Hepatocyte (in vitro differentiated cells): ENCODE measurements at regions not wholly inside any gene's neighbourhood (a gene's known extent, or its start where the extent isn't known, plus 50 kb on each side); places are given as distances from the start of the nearest gene placed in this dataset.

Experiments used
- DNase-seq: peaks from one replicate; pipeline ENCODE4 v3.0.0-alpha.2; 2016; ENCODE audit warnings: low spot score
- H2AFZ ChIP-seq: fragments of 200-600 bp; sonication (generic); 2 replicates; pipeline ENCODE4 v1.6.0; 2016; ENCODE audit warnings: antibody characterized with exemption, mild to moderate bottlenecking
- H3K27ac ChIP-seq: fragments of 200-600 bp; sonication (generic); 2 replicates; pipeline ENCODE4 v1.5.1; 2016; ENCODE audit warnings: mild to moderate bottlenecking
- H3K27me3 ChIP-seq: fragments of 200-600 bp; sonication (generic); 2 replicates; pipeline ENCODE4 v1.6.1; 2016
- H3K36me3 ChIP-seq: fragments of 200-600 bp; sonication (generic); replicated peaks from 2 replicates; pipeline ENCODE4 v1.5.1; 2016; ENCODE audit warnings: low read depth; ENCODE audit not compliant: insufficient read depth
- H3K4me1 ChIP-seq: fragments of 200-600 bp; sonication (generic); 2 replicates; pipeline ENCODE4 v1.5.1; 2016; ENCODE audit warnings: mild to moderate bottlenecking, moderate library complexity; ENCODE audit not compliant: insufficient read depth
- H3K4me2 ChIP-seq: fragments of 200-600 bp; sonication (generic); 2 replicates; pipeline ENCODE4 v1.6.0; 2016
- H3K4me3 ChIP-seq: fragments of 200-600 bp; sonication (generic); 2 replicates; pipeline ENCODE4 v1.5.1; 2016; ENCODE audit warnings: mild to moderate bottlenecking
- H3K79me2 ChIP-seq: fragments of 200-600 bp; sonication (generic); 2 replicates; pipeline ENCODE4 v1.6.0; 2017; ENCODE audit warnings: mild to moderate bottlenecking
- H3K9me2 ChIP-seq: fragments of 200-600 bp; sonication (generic); replicated peaks from 2 replicates; pipeline ENCODE4 v1.6.0; 2017; ENCODE audit warnings: mild to moderate bottlenecking; ENCODE audit not compliant: insufficient read depth
- H3K9me3 ChIP-seq: fragments of 200-600 bp; sonication (generic); 2 replicates; pipeline ENCODE4 v1.5.1; 2016; ENCODE audit warnings: low read depth, mild to moderate bottlenecking
- H4K20me1 ChIP-seq: fragments of 200-600 bp; sonication (generic); 2 replicates; pipeline ENCODE4 v1.6.0; 2016; ENCODE audit warnings: mild to moderate bottlenecking; ENCODE audit not compliant: insufficient read depth, poor library complexity, severe bottlenecking
- EZH2 ChIP-seq: fragments of 200-600 bp; sonication (generic); IDR thresholded peaks from 2 replicates; pipeline ENCODE4 v1.6.1; 2016; ENCODE audit warnings: antibody characterized with exemption, mild to moderate bottlenecking, borderline replicate concordance
- EZH2phosphoT487 ChIP-seq: fragments of 200-600 bp; sonication (generic); IDR thresholded peaks from one replicate; pipeline ENCODE4 v1.6.1; 2018; ENCODE audit warnings: antibody characterized with exemption, mild to moderate bottlenecking, low read depth, moderate library complexity; ENCODE audit not compliant: unreplicated experiment, severe bottlenecking
- WGBS: methylation state at CpG from one replicate; pipeline ENCODE4 v1.1.6; 2016; ENCODE audit warnings: low lambda C conversion rate; ENCODE audit errors: missing lambda C conversion rate; 5-methylcytosine and 5-hydroxymethylcytosine counted together
- TF ChIP-seq, protein P1 (sequence below): fragments of 200-600 bp; sonication (generic); IDR thresholded peaks from 2 replicates; pipeline ENCODE4 v1.5.1; 2016; ENCODE audit warnings: antibody characterized with exemption, mild to moderate bottlenecking; ENCODE audit not compliant: poor library complexity

DNA sequence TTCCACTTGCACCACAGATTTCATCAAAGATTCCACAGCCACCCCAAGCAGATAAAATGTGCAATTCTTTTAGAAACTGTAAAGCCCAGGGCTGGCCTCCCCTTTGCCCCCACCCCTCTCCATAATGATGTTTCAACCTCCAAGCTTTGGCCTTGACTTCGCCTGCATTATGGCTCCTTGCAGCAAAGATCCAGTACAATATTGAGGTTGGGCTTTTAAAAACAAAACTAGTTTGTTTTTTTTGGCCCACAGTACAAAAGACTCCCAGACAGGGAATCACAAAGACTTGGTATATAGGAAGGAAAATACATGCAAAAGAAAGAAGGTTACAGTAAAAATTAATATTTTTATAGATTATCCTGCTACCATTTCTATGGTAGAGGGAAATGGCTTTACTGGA, 356.5 kb upstream of the PTBP2 start:
- H3K9me2 ChIP-seq = no peaks in the 10 kb centered on the region
- H3K4me3 ChIP-seq = no peak overlapping the region
- no peak overlapping the region for H3K4me2 ChIP-seq
- H3K27ac ChIP-seq = no peak overlapping the region
- no peaks in the 10 kb centered on the region for H3K4me1 ChIP-seq
- no peaks in the 10 kb centered on the region for H3K79me2 ChIP-seq
- no peak for DNase-seq
- TF ChIP-seq EZH2 = no peak
- no peak for TF ChIP-seq EZH2phosphoT487
- TF ChIP-seq, protein P1, sequence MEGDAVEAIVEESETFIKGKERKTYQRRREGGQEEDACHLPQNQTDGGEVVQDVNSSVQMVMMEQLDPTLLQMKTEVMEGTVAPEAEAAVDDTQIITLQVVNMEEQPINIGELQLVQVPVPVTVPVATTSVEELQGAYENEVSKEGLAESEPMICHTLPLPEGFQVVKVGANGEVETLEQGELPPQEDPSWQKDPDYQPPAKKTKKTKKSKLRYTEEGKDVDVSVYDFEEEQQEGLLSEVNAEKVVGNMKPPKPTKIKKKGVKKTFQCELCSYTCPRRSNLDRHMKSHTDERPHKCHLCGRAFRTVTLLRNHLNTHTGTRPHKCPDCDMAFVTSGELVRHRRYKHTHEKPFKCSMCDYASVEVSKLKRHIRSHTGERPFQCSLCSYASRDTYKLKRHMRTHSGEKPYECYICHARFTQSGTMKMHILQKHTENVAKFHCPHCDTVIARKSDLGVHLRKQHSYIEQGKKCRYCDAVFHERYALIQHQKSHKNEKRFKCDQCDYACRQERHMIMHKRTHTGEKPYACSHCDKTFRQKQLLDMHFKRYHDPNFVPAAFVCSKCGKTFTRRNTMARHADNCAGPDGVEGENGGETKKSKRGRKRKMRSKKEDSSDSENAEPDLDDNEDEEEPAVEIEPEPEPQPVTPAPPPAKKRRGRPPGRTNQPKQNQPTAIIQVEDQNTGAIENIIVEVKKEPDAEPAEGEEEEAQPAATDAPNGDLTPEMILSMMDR = no peak
- no peak overlapping the region for H2AFZ ChIP-seq
- no peaks in the 10 kb centered on the region for H3K27me3 ChIP-seq
- H3K9me3 ChIP-seq = no peaks in the 10 kb centered on the region
- no peaks in the 10 kb centered on the region for H4K20me1 ChIP-seq
- H3K36me3 ChIP-seq = no peaks in the 10 kb centered on the region
- 84% methylated on average over 1 of the region's 1 CpG for WGBS

DNA sequence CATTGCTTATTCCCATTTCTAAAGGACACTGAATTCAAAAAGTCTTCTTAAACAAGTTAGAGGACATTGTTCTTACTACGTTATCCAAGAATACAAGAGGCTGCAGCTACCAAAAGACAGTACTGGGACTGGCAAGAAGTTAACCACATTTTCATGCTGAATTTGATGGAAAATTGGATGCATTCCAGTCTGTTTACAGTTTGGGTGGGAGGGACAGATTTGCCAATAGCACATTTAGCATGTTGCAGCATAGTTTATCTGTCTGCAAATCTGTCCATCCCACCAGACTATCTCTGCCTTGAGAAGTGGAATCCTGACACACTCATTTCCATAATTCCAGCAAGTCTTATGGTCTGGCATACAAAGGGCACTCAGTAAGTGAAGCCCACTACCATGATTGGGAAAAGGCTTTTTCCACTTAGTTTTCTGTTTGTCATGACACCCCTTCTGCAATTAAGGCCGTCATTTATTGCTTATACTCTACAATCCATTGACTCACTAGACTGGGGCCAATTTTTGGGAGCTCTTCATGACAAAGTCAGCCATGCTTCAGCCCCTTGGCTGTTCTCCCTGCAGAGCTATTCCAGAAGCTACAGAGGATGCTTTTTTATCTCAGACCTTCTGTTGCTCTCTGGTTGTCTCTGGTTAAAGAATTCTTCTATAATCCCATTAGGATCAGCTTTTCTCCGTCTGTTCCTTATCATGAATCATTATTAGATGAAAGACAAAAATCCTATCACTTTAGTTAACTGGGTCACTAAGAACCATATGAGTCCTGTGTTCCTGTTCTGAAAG, 355.8 kb upstream of the PTBP2 start:
- H3K4me3 ChIP-seq = no peak overlapping the region
- WGBS = 61% methylated on average over 3 of the region's 3 CpGs
- DNase-seq = no peak
- TF ChIP-seq, protein P1 = no peak
- TF ChIP-seq EZH2 (no peak), EZH2phosphoT487 (no peak)
- H3K4me1 ChIP-seq = no peaks in the 10 kb centered on the region
- no peaks in the 10 kb centered on the region for H3K79me2 ChIP-seq
- no peaks in the 10 kb centered on the region for H3K36me3 ChIP-seq
- H4K20me1 ChIP-seq = no peaks in the 10 kb centered on the region
- H3K9me2 ChIP-seq = no peaks in the 10 kb centered on the region
- H3K9me3 ChIP-seq = no peaks in the 10 kb centered on the region
- H3K27me3 ChIP-seq = no peaks in the 10 kb centered on the region
- no peak overlapping the region for H3K27ac ChIP-seq
- no peak overlapping the region for H2AFZ ChIP-seq
- H3K4me2 ChIP-seq = no peak overlapping the region

GRCh38 chr1:96366516-96366915, 355.1 kb upstream of the PTBP2 start:
- no peaks in the 10 kb centered on the region for H3K4me1 ChIP-seq
- no peaks in the 10 kb centered on the region for H3K79me2 ChIP-seq
- H3K9me3 ChIP-seq = no peaks in the 10 kb centered on the region
- H2AFZ ChIP-seq = no peak overlapping the region
- no peak overlapping the region for H3K4me3 ChIP-seq
- H3K9me2 ChIP-seq = no peaks in the 10 kb centered on the region
- no peak for DNase-seq
- no peaks in the 10 kb centered on the region for H3K27me3 ChIP-seq
- H3K36me3 ChIP-seq = no peaks in the 10 kb centered on the region
- H3K4me2 ChIP-seq = no peak overlapping the region
- 89% methylated on average over 2 of the region's 2 CpGs for WGBS
- H3K27ac ChIP-seq = no peak overlapping the region
- TF ChIP-seq, protein P1 = no peak
- TF ChIP-seq EZH2phosphoT487 (no peak), EZH2 (no peak)
- no peaks in the 10 kb centered on the region for H4K20me1 ChIP-seq

- no peak overlapping the region for H2AFZ ChIP-seq
- TF ChIP-seq EZH2 = no peak
- TF ChIP-seq EZH2phosphoT487 = no peak
- TF ChIP-seq, protein P1 = no peak
- H3K4me1 ChIP-seq = no peaks in the 10 kb centered on the region
- H3K27me3 ChIP-seq = no peaks in the 10 kb centered on the region
- H3K4me2 ChIP-seq = no peak overlapping the region
- H3K9me2 ChIP-seq = no peaks in the 10 kb centered on the region
- no peaks in the 10 kb centered on the region for H3K9me3 ChIP-seq
- no peaks in the 10 kb centered on the region for H3K36me3 ChIP-seq
- H3K79me2 ChIP-seq = no peaks in the 10 kb centered on the region
- no peak for DNase-seq
- no peaks in the 10 kb centered on the region for H4K20me1 ChIP-seq
- no peak overlapping the region for H3K27ac ChIP-seq
- H3K4me3 ChIP-seq = no peak overlapping the region
- WGBS = 97% methylated on average over 2 of the region's 2 CpGs
Observed at GRCh38 chr1:96367791-96368190, 353.8 kb upstream of the PTBP2 start.
